Eye (tissue), 1 donor: ENCODE measurements at regions not wholly inside any gene's neighbourhood (a gene's known extent, or its start where the extent isn't known, plus 50 kb on each side); places are given as distances from the start of the nearest gene placed in this dataset.
"Not testable (repeated sequence)": the region's sequence is repeated elsewhere in the genome, so short reads cannot be mapped to it uniquely, and the experiment has no call there.

ENCODE experiments used
- DNase-seq: peaks from one replicate; pipeline ENCODE4 v3.0.0-alpha.2; 2015

DNA sequence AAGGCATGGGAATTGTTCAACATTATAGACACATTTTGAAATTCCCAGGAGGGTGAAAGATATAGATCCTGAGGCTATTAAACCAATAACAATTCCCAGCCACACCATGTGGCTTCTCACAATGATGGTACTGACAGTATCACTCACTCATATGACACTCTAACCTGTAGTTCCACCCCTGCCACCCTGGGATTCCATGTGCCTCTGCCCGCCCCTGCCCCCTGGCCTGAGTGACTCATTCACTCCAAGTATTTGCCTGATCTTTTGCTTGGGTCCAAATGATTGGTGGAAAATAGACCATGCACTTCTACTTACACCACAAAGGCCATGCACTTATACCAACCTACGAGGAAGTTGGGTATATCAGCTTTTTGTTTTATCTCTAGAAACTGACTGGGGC, 305.2 kb upstream of the DAB2 start:
- DNase-seq, result no peak

DNA sequence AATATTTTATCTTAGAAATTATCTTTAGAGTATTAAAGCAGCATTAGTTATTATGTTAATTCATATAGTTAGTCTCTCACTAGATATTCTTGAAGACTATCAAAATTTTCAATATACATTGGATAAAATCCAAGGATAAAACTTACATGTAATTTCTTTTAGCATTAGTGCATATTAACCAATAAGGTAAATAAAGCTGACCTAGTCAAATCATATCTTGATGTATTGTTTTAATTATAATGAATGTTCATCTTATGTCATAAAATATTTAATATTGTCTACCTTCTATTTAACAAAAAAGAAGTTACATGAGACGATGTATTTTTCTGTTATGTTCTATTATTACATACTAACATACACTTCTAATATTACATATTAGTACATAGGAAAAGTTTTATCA, 301.7 kb upstream of the DAB2 start:
- no peak for DNase-seq

DNA sequence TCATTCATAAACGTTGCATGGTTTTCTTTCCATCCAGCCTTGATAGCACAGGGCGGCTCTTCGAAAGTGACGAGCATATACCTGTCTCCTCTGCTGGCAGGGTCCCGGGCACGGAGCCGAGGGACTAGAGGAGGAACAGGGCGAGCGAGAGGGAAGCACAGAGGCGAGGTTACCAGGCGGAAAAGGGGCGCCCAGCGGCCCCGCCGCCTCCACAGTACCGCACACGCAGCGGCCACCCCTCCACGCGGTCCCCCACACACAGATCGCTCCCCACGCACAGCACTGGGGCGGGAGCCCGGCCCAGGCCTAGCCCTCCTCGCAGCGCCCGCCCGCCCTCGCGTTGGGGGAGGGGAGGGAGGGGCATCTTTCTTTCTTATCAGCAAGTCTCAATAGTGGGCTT, 296.6 kb upstream of the DAB2 start:
- no peak for DNase-seq

DNA sequence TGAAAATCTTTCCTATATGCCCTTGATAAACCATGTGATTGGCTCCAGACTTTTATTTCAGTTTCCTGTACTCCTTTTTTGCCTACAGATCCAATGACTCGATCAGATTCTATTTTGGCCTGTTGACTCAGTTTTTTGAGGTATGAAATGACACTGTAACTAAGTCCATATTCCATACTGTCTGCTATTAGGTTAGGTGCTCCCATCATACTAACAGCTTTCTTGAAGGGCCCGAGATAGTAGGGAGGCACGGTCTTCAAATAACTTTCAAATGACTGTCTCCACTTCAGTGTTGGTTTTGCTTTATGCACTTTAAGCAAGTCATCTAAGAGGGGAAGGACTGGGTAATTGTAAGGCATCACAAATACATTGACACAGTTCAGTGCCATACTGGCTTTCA, 295.4 kb upstream of the DAB2 start:
- no peak for DNase-seq

DNA sequence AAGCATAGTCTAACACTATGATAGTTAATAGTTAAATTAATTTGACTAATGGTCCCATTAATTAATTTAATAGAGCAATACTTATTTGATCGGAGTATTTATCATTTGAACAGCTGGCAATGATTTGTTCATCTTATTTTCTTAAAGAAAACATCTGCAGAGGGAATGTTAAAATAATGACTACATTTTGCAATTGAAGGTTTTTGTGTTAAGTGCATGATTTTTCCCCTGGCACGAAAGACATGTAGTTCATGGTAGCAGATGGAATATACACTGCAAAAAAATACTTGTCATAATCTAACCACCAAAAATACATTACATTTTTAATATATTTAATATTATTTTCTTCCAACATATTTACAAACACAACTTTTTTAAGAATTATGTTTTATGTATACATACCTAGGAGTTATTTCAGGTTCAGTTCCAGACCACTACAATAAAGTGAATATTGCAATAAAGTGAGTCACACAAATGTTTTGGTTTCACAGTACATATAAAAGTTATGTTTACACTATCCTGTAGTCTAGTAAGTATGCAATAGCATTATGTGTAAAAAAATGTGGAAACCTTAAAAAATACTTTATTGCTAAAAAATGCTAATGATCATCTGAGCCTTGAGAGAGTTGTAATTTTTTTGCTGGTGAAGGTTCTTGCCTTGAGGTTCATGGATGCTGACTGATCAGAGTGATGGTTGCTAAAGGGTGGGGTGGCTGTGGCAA, 292.6 kb upstream of the DAB2 start:
- no peak for DNase-seq

DNA sequence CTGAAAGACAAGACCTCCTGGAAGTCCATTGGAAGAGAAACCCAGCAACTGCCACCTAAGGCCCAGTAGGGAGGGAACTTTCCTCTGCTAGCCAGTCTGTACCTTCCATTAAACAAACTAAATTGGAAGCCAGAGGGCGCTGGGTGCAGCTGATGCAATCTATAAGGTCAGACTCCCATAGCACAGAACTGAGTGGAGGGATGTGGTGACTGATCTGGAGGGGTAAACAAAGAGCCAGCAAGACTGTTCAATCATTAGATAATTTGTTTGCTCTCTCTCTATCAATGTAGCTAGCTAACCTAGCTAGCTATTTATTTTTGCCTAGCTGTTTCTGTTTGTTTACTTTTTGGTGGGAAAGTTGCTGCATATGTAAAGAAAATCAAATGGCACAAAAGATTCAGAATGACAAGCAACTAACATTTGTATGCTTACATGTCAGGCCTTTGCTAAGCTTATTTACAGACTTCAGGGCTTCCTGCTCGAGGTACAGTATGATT, 291.8 kb upstream of the DAB2 start:
- peak; percentile 52 for DNase-seq

DNA sequence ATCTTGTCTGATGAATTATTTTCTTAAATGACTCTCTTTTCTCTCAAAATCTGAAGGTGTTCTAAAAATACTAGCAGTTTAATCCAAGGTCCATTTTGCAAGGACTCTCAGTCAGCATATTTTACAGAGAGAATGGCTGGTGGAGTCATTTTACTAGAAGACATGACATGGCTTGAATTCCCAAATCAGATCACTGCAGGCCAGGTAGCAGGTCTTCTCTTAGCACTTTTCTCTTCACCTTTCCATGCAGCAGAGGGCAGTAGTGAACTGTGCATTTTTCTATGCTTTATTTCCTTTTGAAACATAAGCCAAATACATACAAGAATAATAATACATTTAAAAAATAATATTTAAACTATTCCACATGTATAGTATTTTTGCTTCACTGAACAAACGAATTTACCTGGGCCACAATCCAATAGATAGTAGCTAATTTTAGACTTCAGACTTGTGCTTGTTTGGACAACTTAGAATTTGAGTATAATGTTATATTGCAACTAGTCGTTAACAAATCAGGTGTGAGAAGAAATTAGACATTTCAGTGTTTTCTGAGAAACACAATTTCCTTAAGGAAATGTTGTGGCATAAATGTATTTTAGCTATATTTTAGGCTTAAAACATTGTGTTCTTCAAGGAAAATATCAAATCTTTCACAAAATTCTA, 289.4 kb upstream of the DAB2 start:
- DNase-seq, result peak; percentile 89

DNA sequence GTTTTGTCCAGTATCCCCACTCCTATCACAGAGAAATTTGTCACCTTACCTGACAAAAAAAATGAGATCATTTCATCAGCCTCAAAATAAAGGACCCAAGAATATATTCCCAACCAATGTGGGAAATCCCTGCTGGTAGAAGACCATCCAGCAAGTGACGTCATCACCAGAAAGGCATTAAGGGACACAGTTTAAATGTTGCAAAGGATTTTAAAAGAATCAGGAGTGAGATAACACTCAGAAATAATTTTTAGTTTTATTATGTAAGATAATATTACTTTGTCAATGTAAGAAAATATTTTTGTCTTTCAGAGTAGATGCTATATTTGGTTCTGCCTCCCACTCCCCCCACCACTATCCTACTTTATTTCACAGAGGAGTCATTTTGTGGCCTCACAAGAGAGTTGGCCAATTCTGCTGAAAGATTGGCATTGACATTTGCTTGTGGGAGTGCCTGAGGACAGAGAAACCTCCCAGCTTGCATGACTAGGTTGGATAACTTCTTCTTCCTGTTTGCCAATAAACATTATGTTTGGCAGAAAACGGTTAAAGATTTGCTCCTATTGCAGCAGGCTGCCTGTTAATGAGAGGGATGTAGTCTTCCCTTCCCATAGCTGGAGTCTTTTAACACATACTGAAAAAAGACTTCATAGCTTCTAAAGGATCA, 288.6 kb upstream of the DAB2 start:
- no peak for DNase-seq

DNA sequence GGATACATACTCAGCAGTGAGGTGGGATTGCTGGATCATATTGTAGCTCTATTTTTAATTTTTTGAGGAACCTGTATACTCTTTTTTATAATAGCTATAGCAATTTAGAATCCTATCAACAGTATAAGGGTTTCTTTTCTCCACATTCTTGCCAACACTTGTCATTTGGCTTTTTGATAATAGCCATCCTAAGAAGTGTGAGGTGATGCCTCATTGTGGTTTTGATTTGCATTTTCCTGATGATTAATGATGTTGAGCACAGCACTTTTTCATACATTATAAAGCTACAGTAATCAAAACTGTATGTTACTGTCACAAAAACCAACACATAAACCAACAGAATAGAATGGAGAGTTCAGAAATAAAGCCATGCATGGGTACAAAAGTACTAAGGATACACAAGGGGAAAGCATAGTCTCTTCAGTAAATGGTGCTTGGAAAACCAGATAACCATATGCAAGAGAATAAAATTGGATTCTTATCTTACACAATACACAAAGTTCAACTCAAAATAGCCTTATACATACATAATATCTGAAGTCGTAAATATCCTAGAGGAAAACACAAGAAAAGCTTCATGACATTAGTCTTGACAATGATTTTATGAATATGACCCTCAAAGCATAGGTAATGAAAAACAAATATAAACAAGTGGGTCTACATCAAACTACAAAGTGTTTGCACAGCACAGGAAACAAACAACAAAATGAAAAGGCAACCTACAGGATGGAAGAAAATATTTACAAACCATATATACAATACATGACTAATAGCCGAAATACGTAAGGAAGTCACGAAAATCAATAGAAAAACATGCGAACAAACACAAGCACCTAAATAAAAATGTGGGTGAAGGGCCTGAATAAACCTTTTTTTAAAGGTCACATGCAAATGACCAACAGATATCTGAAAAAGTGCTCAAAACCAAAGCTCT, 287.8 kb upstream of the DAB2 start:
- DNase-seq, result no peak

DNA sequence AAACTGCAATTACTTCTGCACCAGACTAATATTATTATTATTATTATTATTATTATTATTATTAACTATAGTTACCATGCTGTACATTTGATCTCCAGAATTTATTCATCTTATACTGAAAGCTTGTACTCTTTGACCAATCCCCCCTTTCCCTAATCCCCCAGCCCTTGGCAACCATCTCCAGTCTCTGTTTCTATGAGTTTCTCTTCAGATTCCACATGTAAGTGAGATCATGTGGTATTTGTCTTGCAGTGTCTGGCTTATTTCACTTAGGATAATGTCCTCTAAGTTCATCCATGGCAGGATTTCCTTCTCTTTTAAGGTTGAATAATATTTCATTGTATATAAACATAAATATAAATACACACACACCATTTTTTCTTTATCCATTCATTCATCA, 287.0 kb upstream of the DAB2 start:
- no peak for DNase-seq

DNA sequence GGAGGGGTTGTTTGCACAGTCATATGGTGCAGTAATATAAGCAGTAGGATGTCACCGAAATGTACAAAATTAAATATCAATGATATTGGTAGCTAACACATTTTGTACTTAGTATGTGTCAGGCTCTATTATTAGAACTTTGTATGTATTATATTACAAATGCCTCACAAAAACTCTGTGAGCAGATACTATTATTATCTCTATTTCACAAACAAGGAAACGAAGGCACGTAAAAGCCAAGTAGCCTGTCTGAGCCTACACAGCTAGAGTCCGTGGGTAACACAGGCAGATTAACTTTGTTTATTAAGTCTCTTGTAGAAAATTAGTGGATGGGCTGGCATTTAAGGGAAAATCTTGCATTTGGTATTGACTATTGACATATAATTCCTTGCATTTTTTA, 284.3 kb upstream of the DAB2 start:
- no peak for DNase-seq

DNA sequence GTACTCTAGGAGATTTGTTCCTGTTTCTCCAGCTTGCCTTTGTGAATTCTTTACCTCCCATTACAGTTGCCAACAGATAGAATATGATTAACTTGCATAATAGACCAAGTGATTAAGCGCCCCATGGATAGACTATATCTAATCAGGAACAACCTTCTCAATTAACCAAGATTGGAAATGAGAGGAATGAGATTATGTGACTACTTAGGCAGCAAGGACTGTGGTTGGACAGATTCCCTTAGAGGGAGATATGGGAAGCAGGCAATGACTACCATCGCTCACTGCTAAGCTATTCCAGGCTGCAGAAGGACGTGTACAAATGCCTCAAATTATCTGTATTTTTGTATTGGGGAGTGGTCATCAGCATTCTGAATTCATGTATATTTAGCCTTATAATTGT, 278.1 kb upstream of the DAB2 start:
- DNase-seq, result no peak

DNA sequence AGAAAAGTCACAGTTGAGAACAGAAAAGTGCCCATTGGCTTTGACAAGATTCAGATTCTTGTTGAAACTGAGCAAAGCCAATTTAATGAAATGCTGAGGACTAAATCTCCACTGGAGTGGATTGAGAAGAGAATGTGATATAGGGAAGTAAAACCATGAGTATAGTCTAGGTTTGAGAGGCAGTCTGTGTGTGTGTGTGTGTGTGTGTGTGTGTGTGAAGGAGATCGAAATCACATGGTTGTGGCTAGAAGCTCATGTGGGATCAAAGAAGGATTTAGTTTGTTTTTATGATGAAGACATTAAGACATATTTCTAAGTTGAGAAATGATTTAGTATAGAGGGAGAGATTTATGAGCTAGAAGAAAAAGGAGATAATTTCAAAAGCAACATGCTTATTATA, 275.7 kb upstream of the DAB2 start:
- no peak for DNase-seq

DNA sequence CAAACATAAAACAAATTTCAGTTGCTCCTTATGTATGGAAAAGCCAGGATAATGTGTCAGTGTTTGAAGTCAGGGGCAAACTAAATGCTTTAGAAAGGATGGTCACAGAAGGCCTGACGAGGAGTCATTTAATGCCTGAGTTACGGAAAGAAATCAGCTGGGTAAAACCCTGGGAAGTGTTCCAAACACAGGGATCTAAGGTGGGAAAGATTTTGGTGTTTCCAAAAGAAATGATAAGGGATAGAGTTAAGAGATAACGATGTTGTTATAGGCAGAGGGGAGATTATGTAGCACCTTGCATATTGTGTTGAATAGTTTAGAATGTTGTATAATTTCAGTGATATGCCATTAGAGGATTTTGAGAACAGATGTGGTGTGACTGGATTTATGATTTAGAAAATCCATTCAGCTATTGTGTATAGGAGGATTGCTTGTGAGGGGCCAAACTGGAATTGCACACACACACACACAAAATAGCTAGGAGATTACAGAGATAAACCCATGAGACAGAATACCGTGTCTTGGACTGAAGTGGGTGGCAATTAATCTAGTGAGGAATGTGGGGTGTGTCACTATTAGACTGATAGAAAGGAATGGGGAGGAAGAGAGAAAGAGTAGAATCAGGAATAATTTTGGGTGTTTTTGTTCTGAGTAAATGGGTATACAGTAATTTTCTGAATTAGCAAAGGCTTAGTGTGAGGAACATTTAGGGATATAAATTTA, 274.2 kb upstream of the DAB2 start:
- no peak for DNase-seq

DNA sequence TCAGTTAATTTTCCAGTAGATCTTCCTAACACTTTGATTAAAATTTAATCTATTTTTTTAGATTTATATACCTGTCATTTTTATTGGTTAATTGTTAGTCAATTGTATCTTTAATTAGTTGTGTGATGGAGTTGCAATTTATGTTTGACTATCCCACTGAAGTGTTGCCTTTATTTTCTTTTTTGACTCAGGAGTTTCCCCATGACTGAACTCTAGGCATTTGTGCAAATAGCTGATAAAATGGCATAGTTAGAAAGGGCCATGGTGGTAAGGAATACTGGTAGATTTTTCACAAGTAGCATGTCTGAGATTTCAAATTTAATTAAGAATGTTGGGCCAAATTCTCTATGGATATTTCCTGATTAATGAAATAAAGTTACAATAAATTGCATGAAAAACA, 273.1 kb upstream of the DAB2 start:
- peak; percentile 44 for DNase-seq

DNA sequence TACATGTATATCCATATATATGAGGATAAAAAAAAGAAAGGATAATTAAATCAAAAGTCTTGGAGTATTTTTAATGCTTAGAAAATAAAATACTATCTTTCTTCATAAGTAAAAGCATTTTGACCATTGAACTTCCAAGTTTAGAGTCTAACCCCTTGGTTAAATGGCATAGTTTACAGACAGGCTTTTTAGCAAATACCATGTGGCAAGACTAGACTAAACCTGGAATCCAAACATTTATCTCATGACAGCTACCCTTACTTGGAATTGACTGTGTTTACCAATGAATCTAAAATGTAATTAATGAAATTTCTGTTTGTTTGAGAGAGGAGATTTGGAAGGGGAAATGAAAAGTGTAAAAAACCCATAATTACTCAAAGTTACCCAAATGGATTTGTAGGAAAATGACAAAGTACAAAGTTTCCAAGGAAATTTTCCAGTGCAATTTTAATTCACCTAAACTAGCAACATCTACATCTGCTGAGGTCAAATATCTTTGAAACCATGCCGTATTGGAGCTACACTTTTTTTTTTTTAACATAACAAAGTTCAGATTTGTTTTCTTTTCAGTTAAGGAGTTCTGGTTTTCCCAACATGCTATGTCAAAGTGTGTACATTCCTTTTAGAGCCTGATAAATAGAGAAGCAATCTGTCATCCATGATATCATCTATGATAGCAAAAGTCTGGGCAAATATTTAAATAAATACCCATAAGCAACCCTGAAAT, 272.1 kb upstream of the DAB2 start:
- DNase-seq, result no peak

DNA sequence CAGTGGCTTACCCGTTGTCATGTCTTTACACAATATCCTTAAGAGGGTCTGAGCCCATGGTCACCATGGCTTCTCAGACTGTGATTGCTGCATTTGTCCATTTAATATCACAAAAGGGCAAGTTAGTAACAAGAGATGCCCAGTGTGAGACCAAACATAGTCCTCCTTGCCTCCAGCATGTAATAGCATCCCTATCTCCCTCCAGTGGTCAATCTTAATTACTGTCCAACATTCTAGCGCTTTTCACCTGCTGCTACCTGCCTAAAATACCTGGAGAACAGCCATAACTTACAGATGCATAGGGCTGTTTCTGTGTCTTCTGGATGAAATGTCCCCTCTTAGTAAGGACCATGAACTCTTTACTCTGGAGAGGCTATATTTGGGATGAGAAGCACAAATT, 267.2 kb upstream of the DAB2 start:
- no peak for DNase-seq

DNA sequence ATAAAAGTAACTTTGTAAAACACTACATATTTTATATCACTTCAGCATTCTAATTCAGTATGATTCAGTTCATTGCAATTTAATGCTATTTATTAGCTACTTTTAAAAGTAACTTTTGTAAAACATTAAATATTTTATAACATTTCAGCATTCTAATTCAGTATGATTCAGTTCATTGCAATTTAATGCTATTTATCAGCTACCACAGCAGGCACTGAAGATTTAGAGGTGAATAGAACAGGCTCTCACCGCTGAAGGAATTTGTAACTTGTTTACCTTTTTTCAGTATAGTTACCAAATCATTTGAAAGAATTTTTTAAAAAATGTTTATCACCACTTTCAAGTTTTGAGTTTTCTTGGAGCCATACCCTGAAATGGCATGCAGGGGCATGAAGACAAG, 266.4 kb upstream of the DAB2 start:
- no peak for DNase-seq

DNA sequence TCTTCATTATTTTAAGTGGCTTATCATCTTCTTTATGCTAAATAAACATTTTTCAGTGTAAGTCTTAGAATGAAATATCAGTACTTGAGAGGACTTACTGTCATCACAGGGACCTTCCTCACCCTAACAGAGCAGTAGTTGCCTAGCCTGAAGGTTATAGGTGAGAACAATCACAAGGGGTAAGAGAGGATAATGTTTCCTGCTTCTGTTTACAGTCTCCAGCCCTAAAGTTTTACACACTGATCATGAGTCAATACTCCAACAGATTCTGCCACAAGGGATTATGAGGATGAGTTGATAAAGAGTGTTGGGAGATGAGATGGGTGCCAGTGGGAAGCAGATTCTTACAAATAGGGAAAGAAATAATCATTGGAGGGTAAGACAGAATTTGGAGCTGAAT, 265.1 kb upstream of the DAB2 start:
- DNase-seq, result no peak

DNA sequence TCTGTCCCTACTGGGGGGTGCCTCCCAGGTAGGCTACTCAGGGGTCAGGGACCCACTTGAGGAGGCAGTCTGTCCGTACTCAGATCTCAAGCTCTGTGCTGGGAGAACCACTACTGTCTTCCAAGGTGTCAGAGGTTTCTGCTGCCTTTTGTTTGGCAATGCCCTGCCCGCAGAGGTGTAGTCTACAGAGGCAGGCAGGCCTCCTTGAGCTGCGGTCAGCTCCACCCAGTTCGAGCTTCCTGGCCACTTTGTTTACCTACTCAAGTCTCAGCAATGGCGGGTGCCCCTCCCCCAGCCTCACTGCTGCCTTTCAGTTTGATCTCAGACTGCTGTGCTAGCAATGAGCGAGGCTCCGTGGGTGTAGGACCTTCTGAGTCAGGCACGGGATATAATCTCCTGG, 263.1 kb upstream of the DAB2 start:
- not testable (repeated sequence) for DNase-seq

DNA sequence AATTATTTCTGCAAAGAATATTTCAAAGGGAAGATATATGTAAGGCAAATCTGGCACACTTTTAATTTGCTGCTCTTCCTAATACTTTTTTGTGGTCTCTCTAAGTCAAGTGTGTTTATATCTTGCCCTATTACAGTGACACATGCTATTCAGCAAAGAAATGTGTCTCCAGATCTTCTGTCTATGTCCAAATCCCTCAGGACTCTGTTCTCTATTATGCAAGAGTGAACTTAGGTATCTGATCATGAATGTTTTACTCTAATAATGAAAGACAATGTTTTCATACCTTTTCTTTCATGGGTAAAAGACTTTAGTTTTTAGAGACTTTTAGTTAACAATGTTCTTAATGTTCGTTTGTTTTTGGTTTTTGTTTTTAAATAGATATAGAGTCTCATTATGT, 255.4 kb upstream of the DAB2 start:
- no peak for DNase-seq

DNA sequence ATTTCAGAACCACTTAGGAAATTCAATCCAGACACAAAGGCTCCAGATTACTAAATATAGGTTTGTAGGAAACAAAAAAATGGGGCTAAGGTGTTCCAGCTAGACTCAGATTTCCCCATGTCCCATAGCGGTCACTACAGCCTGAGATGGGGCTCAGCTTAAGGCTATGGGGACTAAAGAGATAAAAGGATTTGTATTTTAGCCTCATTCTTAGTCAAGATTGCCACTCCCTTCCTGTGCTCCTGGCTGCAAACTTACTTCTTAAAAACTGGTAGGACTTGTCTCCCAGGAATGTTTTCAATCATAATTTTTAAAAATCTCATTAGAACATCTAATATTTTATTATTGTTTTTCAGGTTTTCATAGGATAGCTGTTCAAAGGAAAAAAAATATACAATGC, 253.8 kb upstream of the DAB2 start:
- DNase-seq, result no peak
